K562 (cell line): ENCODE measurements at regions not wholly inside any gene's neighbourhood (a gene's known extent, or its start where the extent isn't known, plus 50 kb on each side); places are given as distances from the start of the nearest gene placed in this dataset.

ENCODE experiments used
- ATAC-seq: fragments of 200-7000 bp; cut with Tn5 transposase; 3 replicates; pipeline ENCODE4 v1.9.1; 2020; ENCODE audit warnings: moderate library complexity
- BruUV-seq: library from RNA; stranded (reverse); fragments of 400-500 nt; replicated peaks from 2 replicates; lab custom pipeline; 2021; lab: Mats Ljungman, UMichigan
- CTCF ChIA-PET: fragments of 300-600 bp; formaldehyde crosslinking; extraction: SDS; loops from one replicate; lab custom pipeline; 2021; ENCODE audit warnings: low intra/inter-chr PET ratio; lab: Yijun Ruan, JAX
- POLR2A ChIA-PET: fragments of 300-600, 350-650 bp; sonication (Branson Sonifier 250); formaldehyde crosslinking; extraction: SDS; loops from one replicate; lab custom pipeline; 2021; ENCODE audit warnings: antibody characterized with exemption, inconsistent platforms; lab: Yijun Ruan, JAX
- DNase-seq, 4 experiments: peaks; one replicate each; pipeline versions ENCODE4 v3.0.0 to v3.0.0-alpha.2; 2011 to 2018; ENCODE audit warnings: low spot score in 3 of 4, mixed read lengths in 3 of 4; ENCODE audit errors: extremely low read depth in 1 of 4
- FAIRE-seq: peaks from 2 replicates; lab custom pipeline; 2011; peaks lifted over from hg19 to GRCh38; lab: Jason Lieb, UNC
- H2AFZ ChIP-seq: 2 replicates; pipeline ENCODE4 v1.6.0; 2011; ENCODE audit warnings: low read depth, low read length, control low read depth, inconsistent platforms
- H3K27ac ChIP-seq: fragments of 200-600 bp; 3 replicates; pipeline ENCODE4 v1.8.0; 2011; ENCODE audit warnings: low read depth, mild to moderate bottlenecking, control low read depth, inconsistent platforms, low read length, moderate library complexity, mixed read lengths; ENCODE audit errors: extremely low read depth
- H3K27me3 ChIP-seq, 2 experiments: fragments of 300-600 bp in 1 of 2; 2 replicates in 1 of 2; 3 replicates in 1 of 2; pipeline versions ENCODE4 v1.6.0 to v1.8.0; 2011; ENCODE audit warnings: inconsistent platforms in 2 of 2, low read length in 2 of 2, mild to moderate bottlenecking in 1 of 2, mixed read lengths in 1 of 2, moderate library complexity in 1 of 2; ENCODE audit not compliant: control insufficient read depth in 2 of 2, insufficient read depth in 2 of 2
- H3K36me3 ChIP-seq: fragments of 300-600 bp; 3 replicates; pipeline ENCODE4 v1.8.0; 2011; ENCODE audit warnings: mild to moderate bottlenecking, low read length, inconsistent platforms; ENCODE audit not compliant: control insufficient read depth, insufficient read depth
- H3K4me1 ChIP-seq, 2 experiments: fragments of 200-600 bp in 1 of 2; replicated peaks in 1 of 2; 2 replicates in 1 of 2; 3 replicates in 1 of 2; pipeline versions ENCODE4 v1.5.1 to v1.8.0; 2011; ENCODE audit warnings: inconsistent platforms in 2 of 2, low read length in 2 of 2, mild to moderate bottlenecking in 1 of 2, mixed read lengths in 1 of 2, moderate library complexity in 1 of 2; ENCODE audit not compliant: control insufficient read depth in 2 of 2, insufficient read depth in 2 of 2
- H3K4me2 ChIP-seq: 2 replicates; pipeline ENCODE4 v1.6.1; 2011; ENCODE audit warnings: low read length, control low read depth, inconsistent platforms, mixed read lengths; ENCODE audit not compliant: insufficient read depth
- H3K4me3 ChIP-seq: fragments of 200-600 bp; sonication (generic), shearing (Covaris generic); 2 replicates; pipeline ENCODE4 v1.5.1; 2016; ENCODE audit warnings: control low read depth, inconsistent platforms
- H3K79me2 ChIP-seq: fragments of 200-600 bp; 3 replicates; pipeline ENCODE4 v1.8.0; 2011; ENCODE audit warnings: low read length, inconsistent platforms; ENCODE audit not compliant: control insufficient read depth, insufficient read depth
- H3K9ac ChIP-seq, 2 experiments: 2 replicates each; pipeline versions ENCODE4 v1.6.0 to v1.6.1; 2011; ENCODE audit warnings: low read depth in 2 of 2, low read length in 2 of 2, control low read depth in 1 of 2, inconsistent platforms in 1 of 2, mild to moderate bottlenecking in 1 of 2, mixed read lengths in 1 of 2; ENCODE audit not compliant: insufficient read depth in 1 of 2
- H3K9me1 ChIP-seq: one replicate; pipeline ENCODE4 v1.6.0; 2011; ENCODE audit warnings: inconsistent platforms, mild to moderate bottlenecking, low read length, moderate library complexity; ENCODE audit not compliant: control insufficient read depth, insufficient read depth
- H3K9me3 ChIP-seq: replicated peaks from 2 replicates; pipeline ENCODE4 v1.5.1; 2011; ENCODE audit warnings: low read depth, low read length, inconsistent platforms; ENCODE audit not compliant: control insufficient read depth, insufficient read depth
- H4K20me1 ChIP-seq: replicated peaks from 2 replicates; pipeline ENCODE4 v1.6.1; 2011; ENCODE audit warnings: low read length, inconsistent platforms, mixed read lengths; ENCODE audit not compliant: control insufficient read depth, insufficient read depth
- CXXC5 ChIP-seq: fragments of 250-450 bp; sonication (Bioruptor Pico); IDR thresholded peaks from 2 replicates; pipeline ENCODE4 v1.8.0; 2022; ENCODE audit warnings: inconsistent platforms, mild to moderate bottlenecking, moderate library complexity
- HDAC2 ChIP-seq: fragments of 450-650 bp; IDR thresholded peaks from 2 replicates; pipeline ENCODE4 v1.6.1; 2016; ENCODE audit warnings: mild to moderate bottlenecking
- HDAC8 ChIP-seq: fragments of 450-650 bp; IDR thresholded peaks from 2 replicates; pipeline ENCODE4 v1.6.1; 2016; ENCODE audit warnings: mild to moderate bottlenecking, missing genetic modification characterization, moderate library complexity, missing compliant biosample characterization
- HDGF ChIP-seq: fragments of 450-650 bp; IDR thresholded peaks from 2 replicates; pipeline ENCODE4 v1.6.1; 2016
- HNRNPLL ChIP-seq: fragments of 200-400 bp; formaldehyde crosslinking; IDR thresholded peaks from 2 replicates; pipeline ENCODE4 v1.6.1; 2017; ENCODE audit warnings: low read length, low read depth, mild to moderate bottlenecking; ENCODE audit not compliant: poor library complexity, severe bottlenecking
- LCOR ChIP-seq: sonication (generic); formaldehyde crosslinking; IDR thresholded peaks from 2 replicates; pipeline ENCODE4 v1.8.0; 2022; ENCODE audit warnings: mild to moderate bottlenecking, missing genetic modification reagents
- NFATC3 ChIP-seq: fragments of 450-650 bp; IDR thresholded peaks from 2 replicates; pipeline ENCODE4 v1.6.1; 2017; ENCODE audit warnings: mild to moderate bottlenecking
- NR3C1 ChIP-seq: sonication (generic); formaldehyde crosslinking; IDR thresholded peaks from 2 replicates; pipeline ENCODE4 v1.8.1; 2022; ENCODE audit warnings: missing genetic modification reagents
- STAG1 ChIP-seq: sonication (generic); formaldehyde crosslinking; IDR thresholded peaks from 2 replicates; pipeline ENCODE4 v1.5.0; 2020; ENCODE audit warnings: missing genetic modification reagents, borderline replicate concordance
- TEAD2 ChIP-seq: fragments of 450-650 bp; IDR thresholded peaks from 2 replicates; pipeline ENCODE4 v1.6.1; 2016; ENCODE audit warnings: missing genetic modification characterization, control low read depth, missing compliant biosample characterization
- U2AF2 ChIP-seq: fragments of 200-400 bp; formaldehyde crosslinking; optimal IDR thresholded peaks from 2 replicates; pipeline ENCODE3; 2017; ENCODE audit warnings: low read depth, mild to moderate bottlenecking, low read length
- ZC3H8 ChIP-seq: fragments of 450-650 bp; IDR thresholded peaks from 2 replicates; pipeline ENCODE4 v1.6.1; 2017
- ZNF165 ChIP-seq: fragments of 250-450 bp; sonication (Bioruptor Pico); IDR thresholded peaks from 2 replicates; pipeline ENCODE4 v1.4.0; 2020; ENCODE audit warnings: borderline replicate concordance
- ZNF324 ChIP-seq: fragments of 250-450 bp; sonication (Bioruptor Pico); IDR thresholded peaks from 2 replicates; pipeline ENCODE4 v1.4.0; 2020; ENCODE audit warnings: mild to moderate bottlenecking
- ZNF41 ChIP-seq: fragments of 250-450 bp; sonication (Bioruptor Pico); conservative IDR thresholded peaks from 2 replicates; pipeline ENCODE4 v1.4.0; 2020; ENCODE audit warnings: mild to moderate bottlenecking
- ZNF584 ChIP-seq: fragments of 200-800 bp; sonication (Bioruptor generic); IDR thresholded peaks from 2 replicates; pipeline ENCODE4 v1.6.1; 2016; ENCODE audit warnings: low read depth, mild to moderate bottlenecking, missing genetic modification characterization, missing compliant biosample characterization
- WGBS: fragments of 100-300 bp; shearing (Covaris generic); methylation state at CpG from one replicate; pipeline ENCODE4 v1.1.6; 2016; ENCODE audit warnings: low coverage, mixed read lengths; ENCODE audit not compliant: insufficient coverage; ENCODE audit errors: missing lambda C conversion rate; 5-methylcytosine and 5-hydroxymethylcytosine counted together
- in situ Hi-C: fragments of 300-500 bp; cut with MboI; formaldehyde crosslinking; loops from 4 replicates; pipeline ENCODE4 v1.15.0; 2018; ENCODE audit warnings: inconsistent platforms, mixed read lengths
- intact Hi-C: fragments of 100-400 bp; cut with micrococcal nuclease; formaldehyde crosslinking; loops from 2 replicates; pipeline ENCODE4 v1.14.2; 2022
- TF ChIP-seq, protein P1 (sequence below): fragments of 450-650 bp; IDR thresholded peaks from 2 replicates; pipeline ENCODE4 v1.6.1; 2017; ENCODE audit warnings: antibody characterized with exemption, mild to moderate bottlenecking

GRCh38 chr3:30303770-30304169 is 302.6 kb upstream of the TGFBR2 start:
- POLR2A ChIA-PET = no interaction called here
- ATAC-seq = no peak
- Histone ChIP-seq H3K27ac (no peak overlapping the region), H3K9me3 (no peaks in the 10 kb centered on the region), H3K9me1 (no peaks in the 10 kb centered on the region), H3K79me2 (no peaks in the 10 kb centered on the region), H4K20me1 (no peaks in the 10 kb centered on the region), H3K9ac (no peak overlapping the region), H3K4me2 (no peak overlapping the region), H3K36me3 (no peaks in the 10 kb centered on the region), H2AFZ (no peak overlapping the region), H3K27me3 (no peaks in the 10 kb centered on the region), H3K4me3 (no peak overlapping the region), H3K4me1 (no peaks in the 10 kb centered on the region)
- BruUV-seq = no TSS peak
- intact Hi-C loops (no loop called here), in situ Hi-C loops (no loop called here)
- no peak for DNase-seq
- TF ChIP-seq CXXC5 (no peak), NR3C1 (CRISPR knock-in tag) (no peak), ZC3H8 (no peak), HDAC8 (no peak)
- WGBS = 0% methylated on average over 2 of the region's 2 CpGs
- CTCF ChIA-PET = no interaction called here
- FAIRE-seq = no peak

DNA sequence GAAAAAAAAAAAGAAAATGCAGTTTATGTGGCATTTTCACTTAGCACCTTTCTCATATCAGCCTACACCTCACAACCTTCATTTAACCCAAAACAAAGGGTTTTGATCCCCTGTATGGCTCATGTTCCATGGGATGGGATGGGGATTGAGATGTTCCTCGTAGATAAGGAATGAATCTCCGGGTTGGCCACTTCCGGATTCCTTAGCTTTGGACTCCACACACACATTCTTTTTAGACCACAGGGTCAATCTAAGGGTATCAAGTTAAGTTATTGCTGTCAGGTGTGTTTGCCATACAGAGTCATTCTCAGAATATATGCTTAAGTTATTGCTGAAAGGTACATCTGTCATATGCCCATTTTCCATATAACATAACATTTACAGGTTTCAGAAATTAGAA is 301.4 kb upstream of the TGFBR2 start:
- no peak for FAIRE-seq
- no TSS peak for BruUV-seq
- Histone ChIP-seq H3K9me3 (no peaks in the 10 kb centered on the region), H2AFZ (no peak overlapping the region), H3K4me3 (no peak overlapping the region), H3K9ac (no peak overlapping the region), H3K4me1 (no peaks in the 10 kb centered on the region), H3K79me2 (no peaks in the 10 kb centered on the region), H3K27ac (no peak overlapping the region), H3K9me1 (no peaks in the 10 kb centered on the region), H3K36me3 (no peaks in the 10 kb centered on the region), H4K20me1 (no peaks in the 10 kb centered on the region), H3K27me3 (no peaks in the 10 kb centered on the region), H3K4me2 (no peak overlapping the region)
- WGBS = 0% methylated on average over 3 of the region's 3 CpGs
- CTCF ChIA-PET = no interaction called here
- POLR2A ChIA-PET = no interaction called here
- DNase-seq = no peak
- no peak for ATAC-seq
- intact Hi-C loops = no loop called here
- in situ Hi-C loops = no loop called here
- TF ChIP-seq ZNF584 (CRISPR knock-in tag) = no peak
- no peak for TF ChIP-seq ZNF165 (CRISPR knock-in tag)
- no peak for TF ChIP-seq ZNF41 (CRISPR knock-in tag)
- no peak for TF ChIP-seq U2AF2
- no peak for TF ChIP-seq NFATC3
- TF ChIP-seq TEAD2 (tag) = no peak
- TF ChIP-seq HDGF = no peak
- TF ChIP-seq HNRNPLL = no peak
- TF ChIP-seq LCOR (CRISPR knock-in tag) = no peak
- TF ChIP-seq, protein P1, sequence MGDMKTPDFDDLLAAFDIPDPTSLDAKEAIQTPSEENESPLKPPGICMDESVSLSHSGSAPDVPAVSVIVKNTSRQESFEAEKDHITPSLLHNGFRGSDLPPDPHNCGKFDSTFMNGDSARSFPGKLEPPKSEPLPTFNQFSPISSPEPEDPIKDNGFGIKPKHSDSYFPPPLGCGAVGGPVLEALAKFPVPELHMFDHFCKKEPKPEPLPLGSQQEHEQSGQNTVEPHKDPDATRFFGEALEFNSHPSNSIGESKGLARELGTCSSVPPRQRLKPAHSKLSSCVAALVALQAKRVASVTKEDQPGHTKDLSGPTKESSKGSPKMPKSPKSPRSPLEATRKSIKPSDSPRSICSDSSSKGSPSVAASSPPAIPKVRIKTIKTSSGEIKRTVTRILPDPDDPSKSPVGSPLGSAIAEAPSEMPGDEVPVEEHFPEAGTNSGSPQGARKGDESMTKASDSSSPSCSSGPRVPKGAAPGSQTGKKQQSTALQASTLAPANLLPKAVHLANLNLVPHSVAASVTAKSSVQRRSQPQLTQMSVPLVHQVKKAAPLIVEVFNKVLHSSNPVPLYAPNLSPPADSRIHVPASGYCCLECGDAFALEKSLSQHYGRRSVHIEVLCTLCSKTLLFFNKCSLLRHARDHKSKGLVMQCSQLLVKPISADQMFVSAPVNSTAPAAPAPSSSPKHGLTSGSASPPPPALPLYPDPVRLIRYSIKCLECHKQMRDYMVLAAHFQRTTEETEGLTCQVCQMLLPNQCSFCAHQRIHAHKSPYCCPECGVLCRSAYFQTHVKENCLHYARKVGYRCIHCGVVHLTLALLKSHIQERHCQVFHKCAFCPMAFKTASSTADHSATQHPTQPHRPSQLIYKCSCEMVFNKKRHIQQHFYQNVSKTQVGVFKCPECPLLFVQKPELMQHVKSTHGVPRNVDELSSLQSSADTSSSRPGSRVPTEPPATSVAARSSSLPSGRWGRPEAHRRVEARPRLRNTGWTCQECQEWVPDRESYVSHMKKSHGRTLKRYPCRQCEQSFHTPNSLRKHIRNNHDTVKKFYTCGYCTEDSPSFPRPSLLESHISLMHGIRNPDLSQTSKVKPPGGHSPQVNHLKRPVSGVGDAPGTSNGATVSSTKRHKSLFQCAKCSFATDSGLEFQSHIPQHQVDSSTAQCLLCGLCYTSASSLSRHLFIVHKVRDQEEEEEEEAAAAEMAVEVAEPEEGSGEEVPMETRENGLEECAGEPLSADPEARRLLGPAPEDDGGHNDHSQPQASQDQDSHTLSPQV = no peak
- TF ChIP-seq ZNF324 = no peak
- no peak for TF ChIP-seq HDAC2
- no peak for TF ChIP-seq STAG1 (CRISPR knock-in tag)
